BJ (cell line): ENCODE measurements at regions not wholly inside any gene's neighbourhood (a gene's known extent, or its start where the extent isn't known, plus 50 kb on each side); places are given as distances from the start of the nearest gene placed in this dataset.

Experiments used
- CTCF ChIA-PET: fragments of 350-600 bp; formaldehyde crosslinking; extraction: SDS; loops from one replicate; lab custom pipeline; 2021; ENCODE audit warnings: antibody characterized with exemption, inconsistent platforms; lab: Yijun Ruan, JAX
- POLR2A ChIA-PET: fragments of 300-600 bp; sonication (Branson Sonifier 250); formaldehyde crosslinking; extraction: SDS; loops from one replicate; lab custom pipeline; 2021; ENCODE audit warnings: antibody characterized with exemption; lab: Charles Lee
- DNase-seq: peaks from one replicate; pipeline ENCODE4 v3.0.0-alpha.2; 2011; ENCODE audit warnings: low read depth
- H3K27me3 ChIP-seq: 2 replicates; pipeline ENCODE4 v1.6.0; 2011; ENCODE audit warnings: low read length; ENCODE audit not compliant: control insufficient read depth, insufficient read depth
- H3K36me3 ChIP-seq: 2 replicates; pipeline ENCODE4 v1.5.1; 2011; ENCODE audit warnings: low read length; ENCODE audit not compliant: control insufficient read depth, insufficient read depth
- H3K4me3 ChIP-seq: 2 replicates; pipeline ENCODE4 v1.5.1; 2011; ENCODE audit warnings: low read depth, mild to moderate bottlenecking, control low read depth, low read length
- CTCF ChIP-seq: IDR thresholded peaks from 2 replicates; pipeline ENCODE4 v1.5.1; 2011; ENCODE audit warnings: low read depth, mild to moderate bottlenecking, control low read depth, inconsistent platforms, low read length, moderate library complexity; ENCODE audit not compliant: insufficient read depth

DNA sequence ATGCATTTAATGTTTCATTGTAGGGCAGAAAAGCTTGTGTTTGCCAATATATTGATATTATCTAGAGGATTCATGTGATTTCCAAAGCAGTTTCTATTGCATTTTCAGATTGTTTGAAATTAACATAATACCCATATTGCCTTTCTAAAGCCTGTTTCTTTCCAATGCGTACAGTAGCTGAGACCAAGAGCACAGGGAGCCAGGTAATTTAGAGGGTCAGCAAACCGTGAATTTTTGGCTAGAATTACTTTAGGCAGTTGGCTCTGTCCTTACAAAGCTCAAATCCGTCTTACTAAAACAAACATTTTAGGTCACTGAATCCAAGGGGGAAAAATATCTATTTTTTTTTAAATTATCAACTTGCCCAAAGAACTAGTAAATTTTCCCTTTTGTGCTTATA lies 604.9 kb upstream of the ADARB2 start:
- H3K4me3 ChIP-seq: no peak overlapping the region
- no peaks in the 10 kb centered on the region for H3K36me3 ChIP-seq
- ChIA-PET POLR2A (no interaction called here), CTCF (interaction anchor here (0.6 kb wide), 1 partner anchor 10 kb away, joined by 4 read pairs; no protein-coding TSS in a partner anchor)
- no peaks in the 10 kb centered on the region for H3K27me3 ChIP-seq
- no peak for DNase-seq
- TF ChIP-seq CTCF: no peak

DNA sequence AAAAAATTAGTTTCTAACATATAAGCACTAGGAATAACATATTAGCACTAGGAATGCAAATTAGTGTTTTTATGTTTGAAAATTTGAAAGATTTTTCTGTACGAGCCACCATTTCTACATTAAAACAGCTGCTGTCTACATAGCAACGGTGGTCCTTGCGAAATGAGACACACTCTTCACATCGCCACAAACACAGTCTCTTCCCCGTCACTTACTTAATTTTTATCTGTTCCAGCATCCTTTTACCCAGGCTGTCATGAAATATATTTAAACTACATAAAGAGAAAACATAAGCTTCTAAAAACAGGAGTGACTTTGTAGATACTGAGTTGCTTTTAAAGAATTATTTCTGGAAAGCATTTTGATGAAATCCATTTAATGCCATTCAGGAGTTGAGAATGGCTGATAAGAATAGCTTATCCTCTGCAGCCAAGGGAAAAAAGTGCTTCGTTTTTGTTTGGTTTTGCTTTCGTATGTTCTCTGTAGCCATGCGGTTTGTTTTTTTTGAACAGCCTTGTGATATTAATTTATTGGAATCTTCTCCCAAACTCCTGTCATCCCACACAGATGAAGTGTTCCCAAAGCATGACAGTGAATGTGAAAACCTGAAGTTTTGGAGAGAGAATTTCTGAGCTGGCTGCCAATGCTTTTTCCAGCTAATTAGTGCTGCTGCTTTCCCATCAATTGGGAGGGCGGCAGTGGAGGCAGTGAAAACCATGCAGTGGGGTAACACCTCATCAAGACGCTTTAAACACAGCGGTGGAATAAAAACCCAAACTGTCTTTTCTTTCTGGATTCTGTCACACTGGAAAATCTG lies 603.7 kb upstream of the ADARB2 start:
- H3K36me3 ChIP-seq: no peaks in the 10 kb centered on the region
- DNase-seq: no peak
- CTCF ChIA-PET: no interaction called here
- no peaks in the 10 kb centered on the region for H3K27me3 ChIP-seq
- TF ChIP-seq CTCF: no peak
- POLR2A ChIA-PET: no interaction called here
- H3K4me3 ChIP-seq: no peak overlapping the region

DNA sequence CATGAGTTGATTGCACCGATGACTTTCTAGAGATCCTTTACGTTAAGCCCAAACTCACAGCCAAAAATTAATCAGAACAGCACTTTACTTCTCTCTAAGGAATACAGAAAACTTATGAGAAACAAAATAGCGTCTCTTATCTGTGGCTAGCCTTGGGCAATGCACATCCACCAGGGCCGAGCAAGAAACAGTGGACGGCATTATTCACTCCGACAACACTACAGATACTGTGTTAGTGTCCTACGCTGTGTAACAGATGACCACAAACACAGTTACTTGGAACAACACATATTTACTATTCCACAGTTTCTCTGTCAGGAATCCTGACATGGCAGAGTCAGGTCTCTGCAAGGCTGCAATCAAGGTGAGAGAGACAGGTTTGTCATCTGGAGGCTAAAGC lies 598.3 kb upstream of the ADARB2 start:
- POLR2A ChIA-PET: no interaction called here
- no peak overlapping the region for H3K4me3 ChIP-seq
- no peaks in the 10 kb centered on the region for H3K27me3 ChIP-seq
- CTCF ChIA-PET: no interaction called here
- TF ChIP-seq CTCF: no peak
- no peak for DNase-seq
- H3K36me3 ChIP-seq: no peaks in the 10 kb centered on the region

- CTCF ChIA-PET: no interaction called here
- POLR2A ChIA-PET: no interaction called here
- H3K36me3 ChIP-seq: no peaks in the 10 kb centered on the region
- no peak overlapping the region for H3K4me3 ChIP-seq
- no peak for TF ChIP-seq CTCF
- no peak for DNase-seq
- no peaks in the 10 kb centered on the region for H3K27me3 ChIP-seq
Measured at GRCh38 chr10:2334575-2334974, 597.2 kb upstream of the ADARB2 start.

DNA sequence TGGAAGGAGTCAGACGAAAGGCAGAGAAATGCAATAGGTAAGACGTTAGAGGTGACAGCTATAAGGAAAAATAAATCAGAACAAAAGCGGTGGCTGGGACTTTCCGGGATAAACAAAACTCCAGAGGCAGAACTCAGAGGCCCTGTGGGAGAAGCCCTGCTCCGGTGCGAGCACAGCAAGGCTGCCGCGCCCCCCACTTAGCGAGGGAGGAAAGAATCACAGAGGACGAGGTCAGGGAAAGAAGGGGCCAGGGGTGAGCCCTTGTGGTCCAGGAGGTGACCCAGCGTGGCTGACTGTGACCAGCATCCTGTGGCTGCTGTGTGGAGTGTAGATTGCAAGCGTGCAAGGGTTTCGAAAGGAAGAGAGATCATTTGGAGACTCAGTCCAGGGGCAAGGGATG lies 591.8 kb upstream of the ADARB2 start:
- TF ChIP-seq CTCF: no peak
- H3K27me3 ChIP-seq: no peaks in the 10 kb centered on the region
- no peak overlapping the region for H3K4me3 ChIP-seq
- no peaks in the 10 kb centered on the region for H3K36me3 ChIP-seq
- DNase-seq: no peak
- CTCF ChIA-PET: no interaction called here
- POLR2A ChIA-PET: no interaction called here
